ENCODE measurements at regions not wholly inside any gene's neighbourhood (a gene's known extent, or its start where the extent isn't known, plus 50 kb on each side); places are given as distances from the start of the nearest gene placed in this dataset.

DNA sequence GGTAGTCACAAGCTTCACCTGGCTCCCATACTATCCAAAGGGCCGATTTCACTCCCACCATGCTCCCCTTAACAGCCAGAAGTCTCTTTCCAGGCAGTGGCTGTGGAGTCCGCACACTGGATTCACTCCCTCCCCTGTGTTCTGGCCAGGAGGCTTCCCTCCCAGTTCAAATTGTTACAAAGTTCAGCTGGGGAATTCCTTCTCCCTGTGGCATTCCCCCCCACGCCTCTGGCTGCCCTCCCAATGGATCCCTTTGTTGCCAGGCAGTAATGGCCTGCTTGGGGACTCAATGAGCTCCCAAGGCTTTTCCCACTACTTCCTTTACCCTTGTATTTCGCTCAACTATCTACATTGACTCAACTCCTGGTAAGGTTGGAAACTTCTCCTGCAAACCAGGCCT, 1921.4 kb upstream of the PCDH20 start:
- ChIA-PET POLR2A (no interaction called here), CTCF (no interaction called here)
- no peak for DNase-seq (ENCODE audit: extremely low spot score)
- TF ChIP-seq CTCF (IDR thresholded peaks at IDR 0.05; ENCODE audit: control extremely low read depth, extremely low read depth, low read depth, missing control alignments): no peak

- CTCF ChIA-PET: no interaction called here
- POLR2A ChIA-PET: no interaction called here
- no peak for TF ChIP-seq CTCF (IDR thresholded peaks at IDR 0.05; ENCODE audit: control extremely low read depth, extremely low read depth, low read depth, missing control alignments)
- DNase-seq (ENCODE audit: extremely low spot score): no peak
Measured at GRCh38 chr13:63336549-63336948, 1920.9 kb upstream of the PCDH20 start.

GRCh38 chr13:63327584-63327983, 1911.9 kb upstream of the PCDH20 start:
- ChIA-PET POLR2A (no interaction called here), CTCF (no interaction called here)
- no peak for TF ChIP-seq CTCF (IDR thresholded peaks at IDR 0.05; ENCODE audit: control extremely low read depth, extremely low read depth, low read depth, missing control alignments)
- DNase-seq (ENCODE audit: extremely low spot score): no peak

- POLR2A ChIA-PET: no interaction called here
- DNase-seq (ENCODE audit: extremely low spot score): no peak
- TF ChIP-seq CTCF (IDR thresholded peaks at IDR 0.05; ENCODE audit: control extremely low read depth, extremely low read depth, low read depth, missing control alignments): no peak
- CTCF ChIA-PET: no interaction called here
Measured at GRCh38 chr13:63323441-63323840, 1907.8 kb upstream of the PCDH20 start.

DNA sequence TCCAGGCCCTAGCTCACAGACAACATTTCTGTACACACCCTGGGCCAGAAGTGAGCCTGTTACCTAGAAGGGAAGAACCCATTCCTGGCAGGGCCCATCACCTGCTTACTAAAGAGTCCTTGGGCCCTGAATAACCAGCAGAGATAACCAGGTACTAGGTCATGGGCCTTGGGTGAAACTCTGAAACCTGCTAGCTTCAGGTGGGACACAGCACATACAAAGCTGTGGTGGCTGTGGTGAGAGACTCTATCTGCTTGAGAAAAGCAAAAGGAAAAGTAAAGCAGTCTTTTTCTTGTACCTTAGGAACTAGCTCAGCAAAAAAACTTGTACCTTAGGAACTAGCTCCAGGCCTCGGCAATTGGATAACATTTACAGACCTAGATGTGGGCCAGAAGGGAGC, 1895.9 kb upstream of the PCDH20 start:
- TF ChIP-seq CTCF (IDR thresholded peaks at IDR 0.05; ENCODE audit: control extremely low read depth, extremely low read depth, low read depth, missing control alignments): no peak
- ChIA-PET POLR2A (no interaction called here), CTCF (no interaction called here)
- no peak for DNase-seq (ENCODE audit: extremely low spot score)

GRCh38 chr13:63308549-63309165, 1893.0 kb upstream of the PCDH20 start:
- CTCF ChIA-PET: no interaction called here
- no peak for TF ChIP-seq CTCF (IDR thresholded peaks at IDR 0.05; ENCODE audit: control extremely low read depth, extremely low read depth, low read depth, missing control alignments)
- POLR2A ChIA-PET: no interaction called here
- DNase-seq (ENCODE audit: extremely low spot score): no peak

GRCh38 chr13:63307228-63307627, 1891.6 kb upstream of the PCDH20 start:
- no peak for TF ChIP-seq CTCF (IDR thresholded peaks at IDR 0.05; ENCODE audit: control extremely low read depth, extremely low read depth, low read depth, missing control alignments)
- ChIA-PET POLR2A (no interaction called here), CTCF (no interaction called here)
- DNase-seq (ENCODE audit: extremely low spot score): no peak
